Astrocyte (in vitro differentiated cells and primary cell): ENCODE measurements at regions not wholly inside any gene's neighbourhood (a gene's known extent, or its start where the extent isn't known, plus 50 kb on each side); places are given as distances from the start of the nearest gene placed in this dataset.

Source experiments
- DNase-seq: peaks from one replicate; pipeline ENCODE4 v3.0.0-alpha.2; 2010; ENCODE audit warnings: low read depth
- FAIRE-seq: peaks from 2 replicates; lab custom pipeline; 2011; peaks lifted over from hg19 to GRCh38; lab: Jason Lieb, UNC
- H2AFZ ChIP-seq: 2 replicates; pipeline ENCODE4 v1.6.0; 2012; ENCODE audit warnings: low read depth, low read length, inconsistent platforms
- H3K27ac ChIP-seq: 2 replicates; pipeline ENCODE4 v1.5.1; 2011; ENCODE audit warnings: low read depth, low read length, inconsistent platforms
- H3K27me3 ChIP-seq: 2 replicates; pipeline ENCODE4 v1.6.0; 2011; ENCODE audit warnings: low read length, inconsistent platforms; ENCODE audit not compliant: insufficient read depth
- H3K36me3 ChIP-seq: 2 replicates; pipeline ENCODE4 v1.5.1; 2011; ENCODE audit warnings: low read length, inconsistent platforms; ENCODE audit not compliant: insufficient read depth
- H3K4me1 ChIP-seq: 2 replicates; pipeline ENCODE4 v1.5.1; 2011; ENCODE audit warnings: low read length, inconsistent platforms; ENCODE audit not compliant: insufficient read depth
- H3K4me2 ChIP-seq: 2 replicates; pipeline ENCODE4 v1.6.0; 2012; ENCODE audit warnings: low read length, inconsistent platforms
- H3K4me3 ChIP-seq: 2 replicates; pipeline ENCODE4 v1.5.1; 2011; ENCODE audit warnings: low read depth, mild to moderate bottlenecking, low read length, inconsistent platforms; ENCODE audit not compliant: insufficient read depth
- H3K79me2 ChIP-seq: 2 replicates; pipeline ENCODE4 v1.6.0; 2012; ENCODE audit warnings: mild to moderate bottlenecking, low read length, inconsistent platforms; ENCODE audit not compliant: insufficient read depth
- H3K9ac ChIP-seq: 2 replicates; pipeline ENCODE4 v1.6.0; 2012; ENCODE audit warnings: mild to moderate bottlenecking, low read length, inconsistent platforms
- H3K9me3 ChIP-seq: 2 replicates; pipeline ENCODE4 v1.5.1; 2012; ENCODE audit warnings: low read depth, mild to moderate bottlenecking, low read length, inconsistent platforms; ENCODE audit not compliant: insufficient read depth
- H4K20me1 ChIP-seq: 2 replicates; pipeline ENCODE4 v1.6.0; 2012; ENCODE audit warnings: low read length, inconsistent platforms; ENCODE audit not compliant: insufficient read depth
- H3K27ac Mint-ChIP-seq: one replicate; pipeline ENCODE4 v1.8.0; 2021; ENCODE audit warnings: mild to moderate bottlenecking, mixed read lengths; ENCODE audit not compliant: unreplicated experiment
- H3K27me3 Mint-ChIP-seq: one replicate; pipeline ENCODE4 v1.8.0; 2021; ENCODE audit warnings: low read depth, mixed read lengths; ENCODE audit not compliant: unreplicated experiment
- H3K36me3 Mint-ChIP-seq: one replicate; pipeline ENCODE4 v1.8.0; 2021; ENCODE audit warnings: low read depth, mixed read lengths; ENCODE audit not compliant: unreplicated experiment
- H3K4me1 Mint-ChIP-seq: one replicate; pipeline ENCODE4 v1.8.0; 2021; ENCODE audit warnings: low read depth, mixed read lengths; ENCODE audit not compliant: unreplicated experiment
- H3K4me3 Mint-ChIP-seq: one replicate; pipeline ENCODE4 v1.8.0; 2021; ENCODE audit warnings: mild to moderate bottlenecking, moderate library complexity, mixed read lengths; ENCODE audit not compliant: unreplicated experiment
- H3K9me3 Mint-ChIP-seq: one replicate; pipeline ENCODE4 v1.8.0; 2021; ENCODE audit warnings: mild to moderate bottlenecking, mixed read lengths; ENCODE audit not compliant: unreplicated experiment
- CTCF ChIP-seq: IDR thresholded peaks from 2 replicates; pipeline ENCODE4 v1.5.1; 2011; ENCODE audit warnings: low read depth, mild to moderate bottlenecking, inconsistent platforms, low read length, moderate library complexity; ENCODE audit not compliant: insufficient read depth
- EZH2 ChIP-seq: IDR thresholded peaks from 2 replicates; pipeline ENCODE4 v1.6.1; 2012; ENCODE audit warnings: mild to moderate bottlenecking, low read length, inconsistent platforms; ENCODE audit not compliant: insufficient read depth

- Histone ChIP-seq H3K4me3 (no peak overlapping the region), H3K27ac (no peak overlapping the region), H3K4me1 (no peaks in the 10 kb centered on the region), H3K27me3 (no peaks in the 10 kb centered on the region), H3K36me3 (no peaks in the 10 kb centered on the region), H3K79me2 (no peaks in the 10 kb centered on the region), H2AFZ (no peak overlapping the region), H3K9me3 (no peaks in the 10 kb centered on the region), H3K9ac (no peak overlapping the region), H4K20me1 (no peaks in the 10 kb centered on the region), H3K4me2 (no peak overlapping the region)
- no peak overlapping the region for H3K27ac Mint-ChIP-seq
- peaks cover 7% of the 10 kb centered on the region for H3K4me1 Mint-ChIP-seq
- no peak for FAIRE-seq
- H3K27me3 Mint-ChIP-seq, result no peaks in the 10 kb centered on the region
- no peak for TF ChIP-seq CTCF
- TF ChIP-seq EZH2, result no peak
- no peaks in the 10 kb centered on the region for H3K36me3 Mint-ChIP-seq
- no peaks in the 10 kb centered on the region for H3K9me3 Mint-ChIP-seq
- DNase-seq, result no peak
- H3K4me3 Mint-ChIP-seq, result no peak overlapping the region
These were observed 231.5 kb downstream of the ZNF608 start for GRCh38 chr5:124514956-124515355.

DNA sequence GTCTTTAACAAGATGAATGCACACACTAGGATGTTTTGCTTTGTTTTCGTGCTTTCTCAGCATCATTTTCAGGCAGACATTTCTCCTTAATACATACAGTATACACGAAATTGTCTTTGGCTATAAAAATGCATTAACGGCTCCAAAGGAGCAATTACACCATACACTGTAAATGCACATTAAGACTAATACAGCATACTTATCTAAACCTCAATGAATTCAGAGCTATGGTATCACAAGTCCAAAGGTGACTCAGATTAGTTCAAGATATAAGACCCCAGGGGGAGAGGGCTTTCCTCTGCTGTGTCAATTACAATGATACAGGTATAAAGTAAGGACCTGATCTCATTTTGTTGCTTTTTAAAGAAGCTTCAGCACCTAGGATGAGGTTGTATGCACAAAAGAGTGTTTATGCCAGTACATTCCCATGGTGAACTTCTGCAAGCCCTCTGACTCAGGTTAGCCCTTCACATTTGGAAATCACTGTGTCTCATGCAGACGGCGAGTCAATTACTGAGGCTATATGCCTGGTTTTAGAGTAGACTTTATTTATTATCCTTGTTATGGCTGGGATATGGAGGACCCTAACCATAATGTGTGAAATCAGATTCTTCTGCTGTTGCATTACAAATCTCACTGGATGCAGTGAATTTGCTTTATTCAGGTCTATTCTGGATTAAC lies 233.3 kb downstream of the ZNF608 start:
- DNase-seq, result peak; percentile 23
- no peak overlapping the region for H3K27ac ChIP-seq
- no peaks in the 10 kb centered on the region for H3K27me3 Mint-ChIP-seq

More for the DNA sequence above, 233.3 kb downstream of the ZNF608 start:
- Histone ChIP-seq H4K20me1 (no peaks in the 10 kb centered on the region), H3K9ac (no peak overlapping the region), H3K79me2 (no peaks in the 10 kb centered on the region), H2AFZ (no peak overlapping the region), H3K4me3 (no peak overlapping the region), H3K36me3 (no peaks in the 10 kb centered on the region), H3K9me3 (no peaks in the 10 kb centered on the region), H3K27me3 (no peaks in the 10 kb centered on the region), H3K4me1 (no peaks in the 10 kb centered on the region), H3K4me2 (no peak overlapping the region)
- H3K27ac Mint-ChIP-seq, result no peak overlapping the region
- FAIRE-seq, result no peak
- H3K36me3 Mint-ChIP-seq, result no peaks in the 10 kb centered on the region
- TF ChIP-seq EZH2 (no peak), CTCF (no peak)
- H3K4me1 Mint-ChIP-seq, result no peaks in the 10 kb centered on the region
- no peaks in the 10 kb centered on the region for H3K9me3 Mint-ChIP-seq
- H3K4me3 Mint-ChIP-seq, result no peak overlapping the region
